Right lobe of liver (tissue), 4 donors: ENCODE measurements at regions not wholly inside any gene's neighbourhood (a gene's known extent, or its start where the extent isn't known, plus 50 kb on each side); places are given as distances from the start of the nearest gene placed in this dataset.

Source experiments
- CTCF ChIP-seq, 4 donors: fragments of 200-600 bp in 3 of 4; fragments of 450-650 bp in 1 of 4; IDR thresholded peaks; one replicate each; pipeline versions ENCODE4 v1.5.1 to v1.8.0; 2016 to 2022; ENCODE audit warnings: antibody characterized with exemption in 4 of 4, mild to moderate bottlenecking in 2 of 4
- POLR2A ChIP-seq: fragments of 450-650 bp; IDR thresholded peaks from one replicate; pipeline ENCODE4 v1.6.1; 2017; ENCODE audit warnings: antibody characterized with exemption, mild to moderate bottlenecking
- donor health status: DM: no; HTN: no; CAD: no.
- donor health status: DM: no; HTN: no; CAD: no.
- donor health status: DM: no; HTN: yes; CAD: no.

DNA sequence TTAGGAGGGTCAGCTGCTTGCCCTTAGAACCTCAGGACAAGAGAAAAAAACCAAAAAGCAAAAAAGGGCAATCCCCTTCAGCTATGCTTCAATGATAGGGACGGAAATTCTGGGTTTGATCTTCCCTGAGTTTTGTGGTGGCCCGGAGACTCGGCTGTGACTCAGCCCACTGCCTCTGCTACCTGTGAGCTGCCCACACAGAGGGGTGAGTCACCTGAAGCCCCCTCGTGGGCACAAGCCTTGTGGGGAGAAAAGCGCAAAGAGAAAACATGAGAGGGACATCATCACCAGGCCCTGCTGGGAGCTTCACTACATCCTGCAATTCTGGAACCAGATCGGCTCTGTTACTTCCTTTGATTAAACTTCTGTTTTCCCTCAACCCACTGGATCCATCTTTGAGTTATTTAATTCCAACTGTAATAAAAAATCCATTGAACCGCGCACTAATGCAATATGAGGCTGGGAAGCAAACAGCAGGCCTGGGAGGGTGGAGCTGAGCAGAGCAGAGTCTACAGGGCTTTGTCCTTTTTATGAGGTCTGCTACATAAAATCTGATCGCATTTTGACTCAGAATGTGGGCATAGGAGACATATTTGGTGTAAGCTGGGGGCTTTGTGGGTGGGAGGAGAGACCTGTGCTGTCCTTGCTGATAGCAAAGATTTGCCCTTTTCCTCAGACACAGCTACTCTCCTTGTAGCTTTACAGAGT is 58.7 kb upstream of the STUM start:
- TF ChIP-seq CTCF (IDR thresholded peaks at IDR 0.05) (no peak), POLR2A (no peak)
